SK-N-MC (cell line): ENCODE measurements at regions not wholly inside any gene's neighbourhood (a gene's known extent, or its start where the extent isn't known, plus 50 kb on each side); places are given as distances from the start of the nearest gene placed in this dataset.

Experiments used
- EZH2 ChIP-seq: fragments of 200-600 bp; sonication (generic); IDR thresholded peaks from one replicate; pipeline ENCODE4 v1.6.1; 2017; ENCODE audit warnings: antibody characterized with exemption
- FOXP2 ChIP-seq: optimal IDR thresholded peaks from 2 replicates; pipeline ENCODE3; 2011; ENCODE audit warnings: mild to moderate bottlenecking, moderate library complexity; ENCODE audit not compliant: insufficient read depth; ENCODE audit errors: extremely low read length, control extremely low read depth
- POLR2AphosphoS5 ChIP-seq: IDR thresholded peaks from 2 replicates; pipeline ENCODE4 v1.6.1; 2012; ENCODE audit warnings: mild to moderate bottlenecking, low read depth, low read length, borderline replicate concordance

- TF ChIP-seq EZH2 (no peak), POLR2AphosphoS5 (no peak), FOXP2 (no peak)
These were observed 1367.0 kb downstream of the PCDH7 start for GRCh38 chr4:32087211-32087610.
